ENCODE measurements at regions not wholly inside any gene's neighbourhood (a gene's known extent, or its start where the extent isn't known, plus 50 kb on each side); places are given as distances from the start of the nearest gene placed in this dataset.

- peak; percentile 79 for DNase-seq (ENCODE audit: low spot score)
Observed at GRCh38 chr19:28883241-28883693, 329.7 kb downstream of the UQCRFS1 start.

- DNase-seq (ENCODE audit: low spot score), result no peak
Observed at GRCh38 chr19:28882818-28883217, 330.1 kb downstream of the UQCRFS1 start.

DNA sequence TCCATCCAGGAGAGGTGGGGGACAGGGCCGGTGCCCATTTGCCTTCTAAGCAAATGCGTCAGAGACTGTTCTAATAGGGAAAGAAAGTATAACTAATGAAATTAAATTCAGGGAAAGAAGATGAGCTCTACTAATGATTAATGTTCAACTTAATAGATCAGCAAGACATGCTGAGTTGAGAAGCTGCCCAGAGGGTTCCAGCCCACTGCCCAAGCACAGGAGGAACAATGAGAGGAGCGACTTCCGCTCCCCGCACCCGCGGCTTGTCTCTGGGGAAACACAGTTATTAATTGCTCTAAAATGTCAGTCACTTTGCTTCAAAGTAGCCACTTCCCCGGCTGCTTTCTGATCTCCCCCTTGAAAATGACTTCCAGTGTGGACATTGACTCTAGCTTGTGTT is 331.3 kb downstream of the UQCRFS1 start:
- DNase-seq (ENCODE audit: low spot score), result no peak

- no peak for DNase-seq (ENCODE audit: low spot score)
Observed at GRCh38 chr19:28880735-28881401, 332.1 kb downstream of the UQCRFS1 start.

DNA sequence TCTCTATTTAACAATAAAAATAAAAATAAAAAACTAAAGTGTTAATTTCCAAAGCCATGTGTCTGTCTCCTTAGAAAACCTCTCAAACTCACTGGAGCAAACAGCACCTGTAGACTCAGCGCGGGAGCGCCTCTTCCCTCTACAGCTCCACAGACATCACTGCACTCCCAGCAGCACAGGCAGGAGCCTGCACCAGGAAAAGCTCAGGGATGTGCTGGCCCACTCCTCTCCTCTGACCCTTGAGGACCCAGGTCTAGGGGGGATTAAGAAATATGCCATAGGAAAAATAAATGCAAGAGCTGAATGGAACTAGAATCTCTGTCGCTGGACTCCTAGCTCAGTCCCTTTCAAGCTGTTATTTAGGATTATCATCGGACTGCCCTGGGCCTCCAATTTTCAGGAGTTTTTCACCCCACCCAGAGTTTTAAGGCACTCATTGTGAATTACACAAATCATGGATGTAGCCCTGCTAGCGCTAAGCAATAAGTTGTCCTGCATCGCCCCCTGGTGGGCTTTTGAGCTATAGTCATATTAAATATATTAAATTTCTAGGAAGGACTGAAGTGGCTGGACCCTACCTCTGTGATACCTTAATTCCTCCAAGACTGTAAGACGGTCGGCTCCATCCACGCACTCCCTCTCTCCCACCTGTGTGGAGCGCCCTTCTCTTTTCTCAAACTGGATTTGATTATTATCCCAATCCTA is 333.9 kb downstream of the UQCRFS1 start:
- peak; percentile 69 for DNase-seq (ENCODE audit: low spot score)

GRCh38 chr19:28876609-28877123 is 336.3 kb downstream of the UQCRFS1 start:
- no peak for DNase-seq (ENCODE audit: low spot score)

DNA sequence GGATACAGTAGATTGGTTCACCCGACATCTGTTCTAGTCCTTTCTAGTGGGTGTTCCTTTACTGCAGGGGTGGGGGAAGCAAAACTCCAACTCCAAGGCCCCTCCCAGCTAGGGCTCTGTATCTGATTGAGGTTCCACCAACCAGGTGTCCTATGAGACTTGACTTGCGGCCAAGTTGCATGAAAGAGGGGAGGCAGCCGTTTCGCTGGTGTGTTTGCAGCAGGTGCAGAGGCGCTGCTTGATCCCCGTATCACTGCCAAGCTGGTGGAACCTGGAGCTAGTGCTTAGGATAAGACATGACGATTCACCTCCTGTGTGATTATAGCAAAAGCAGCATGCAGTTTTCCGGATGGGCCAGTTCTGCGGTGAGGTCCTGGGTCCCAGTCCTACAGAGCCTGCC is 338.2 kb downstream of the UQCRFS1 start:
- DNase-seq (ENCODE audit: low spot score), result no peak

- no peak for DNase-seq (ENCODE audit: low spot score)
Observed at GRCh38 chr19:28873301-28873700, 339.6 kb downstream of the UQCRFS1 start.

GRCh38 chr19:28871099-28871725 is 341.7 kb downstream of the UQCRFS1 start:
- no peak for DNase-seq (ENCODE audit: low spot score)

DNA sequence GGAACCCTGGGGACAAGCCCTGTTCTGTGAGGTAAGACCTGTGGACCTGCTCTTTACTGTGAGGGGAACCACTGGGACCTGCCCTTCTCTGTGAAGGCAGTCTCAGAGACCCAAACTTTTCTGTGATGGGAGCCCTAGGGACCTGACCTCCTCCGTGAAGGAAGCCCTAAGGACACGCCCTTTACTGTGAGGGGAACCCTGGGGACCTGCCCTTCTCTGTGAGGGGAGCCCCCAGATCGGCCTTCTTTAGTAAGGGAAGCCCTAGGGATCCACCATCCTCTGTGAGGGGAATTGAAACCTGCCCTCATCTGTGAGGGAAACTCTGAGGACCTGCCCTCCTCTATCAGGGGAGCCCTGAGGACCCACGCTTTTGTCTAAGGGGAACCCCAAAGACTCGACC is 343.5 kb downstream of the UQCRFS1 start:
- DNase-seq (ENCODE audit: low spot score), result no peak

DNA sequence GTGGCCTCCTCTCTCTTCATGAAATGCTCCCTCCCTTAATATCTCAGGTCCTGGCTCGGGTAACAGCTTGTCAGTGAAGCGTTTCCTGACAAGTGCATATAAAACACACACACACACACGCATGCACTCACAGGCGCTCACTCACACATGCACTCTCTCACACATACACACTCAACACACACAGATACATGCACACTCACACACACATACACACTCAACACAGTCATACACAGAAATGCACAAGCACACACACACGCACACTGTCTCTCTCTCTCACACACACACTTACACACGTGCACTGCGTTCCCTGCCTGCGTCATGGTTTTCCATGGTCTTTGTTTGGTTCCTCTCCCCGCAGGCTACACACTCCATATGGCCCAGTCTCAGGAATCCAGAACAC is 344.1 kb downstream of the UQCRFS1 start:
- no peak for DNase-seq (ENCODE audit: low spot score)

- no peak for DNase-seq (ENCODE audit: low spot score)
Observed at GRCh38 chr19:28867978-28868377, 345.0 kb downstream of the UQCRFS1 start.

DNA sequence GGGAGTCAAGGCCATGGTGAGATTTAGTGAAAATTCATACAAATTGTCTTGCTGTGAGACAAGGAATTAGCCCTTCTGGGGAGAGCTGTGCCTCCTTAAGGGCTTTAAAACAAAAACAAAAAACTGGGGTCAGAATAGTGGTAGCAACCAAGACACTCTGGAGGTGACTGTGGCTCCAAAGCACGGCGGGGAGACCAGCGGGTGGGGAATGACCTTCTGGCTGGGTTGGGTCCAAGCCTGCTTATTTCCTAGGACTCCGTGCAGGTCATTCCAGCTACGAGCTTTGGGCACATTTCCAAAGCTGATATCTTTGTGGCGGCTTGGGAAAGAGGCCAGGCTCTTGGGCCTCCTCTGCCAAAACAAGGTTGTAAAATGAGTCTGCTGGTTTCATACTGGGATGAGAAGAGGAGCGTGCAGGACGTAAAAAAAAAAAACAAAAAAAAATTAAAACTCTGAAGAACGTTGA is 348.3 kb downstream of the UQCRFS1 start:
- no peak for DNase-seq (ENCODE audit: low spot score)

DNA sequence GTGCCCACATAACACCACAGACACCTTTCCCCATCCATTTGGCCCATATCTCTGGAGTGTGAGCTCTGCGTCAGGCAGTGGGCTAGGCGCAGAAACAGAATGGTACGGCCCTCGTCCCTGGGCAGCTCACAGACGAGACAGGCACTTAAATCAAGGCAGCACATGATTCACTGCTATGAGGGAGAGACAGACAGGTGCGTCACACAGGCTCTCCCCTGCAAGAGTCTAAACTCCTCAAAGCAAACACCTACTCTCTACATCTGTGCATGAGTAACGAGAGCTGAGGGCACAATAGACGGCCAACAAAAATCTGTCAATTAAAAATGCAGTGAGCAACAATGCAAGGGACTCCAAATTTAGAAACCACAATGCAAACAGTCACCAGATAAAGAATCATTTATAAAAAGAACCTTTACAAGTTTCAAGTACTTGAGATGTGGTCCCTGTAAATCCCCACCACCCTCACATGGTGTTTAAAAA is 348.9 kb downstream of the UQCRFS1 start:
- no peak for DNase-seq (ENCODE audit: low spot score)

- DNase-seq (ENCODE audit: low spot score), result no peak
Observed at GRCh38 chr19:28862238-28862637, 350.7 kb downstream of the UQCRFS1 start.

DNA sequence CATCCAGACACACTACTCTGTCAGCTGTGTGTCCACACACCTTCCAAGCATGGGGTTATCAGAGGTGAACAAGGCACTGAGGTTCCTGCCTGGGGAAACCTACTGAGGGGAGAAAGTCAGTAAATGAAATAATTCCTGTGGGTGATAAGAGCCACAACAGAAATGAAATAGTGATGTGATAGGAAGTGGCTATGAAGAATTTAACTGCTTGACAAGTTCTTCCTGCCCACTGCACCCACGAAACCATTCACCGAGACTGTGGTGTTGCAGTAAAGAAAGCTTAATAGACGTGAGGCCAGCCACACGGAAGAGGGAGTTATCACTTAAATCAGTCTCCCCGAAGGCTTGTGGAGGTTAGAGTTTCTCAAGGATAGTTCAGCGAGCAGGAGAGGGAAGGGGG is 353.1 kb downstream of the UQCRFS1 start:
- no peak for DNase-seq (ENCODE audit: low spot score)

GRCh38 chr19:28858933-28859332 is 354.0 kb downstream of the UQCRFS1 start:
- no peak for DNase-seq (ENCODE audit: low spot score)

- DNase-seq (ENCODE audit: low spot score), result no peak
Observed at GRCh38 chr19:28857967-28858366, 355.0 kb downstream of the UQCRFS1 start.

- no peak for DNase-seq (ENCODE audit: low spot score)
Observed at GRCh38 chr19:28855216-28855615, 357.7 kb downstream of the UQCRFS1 start.

DNA sequence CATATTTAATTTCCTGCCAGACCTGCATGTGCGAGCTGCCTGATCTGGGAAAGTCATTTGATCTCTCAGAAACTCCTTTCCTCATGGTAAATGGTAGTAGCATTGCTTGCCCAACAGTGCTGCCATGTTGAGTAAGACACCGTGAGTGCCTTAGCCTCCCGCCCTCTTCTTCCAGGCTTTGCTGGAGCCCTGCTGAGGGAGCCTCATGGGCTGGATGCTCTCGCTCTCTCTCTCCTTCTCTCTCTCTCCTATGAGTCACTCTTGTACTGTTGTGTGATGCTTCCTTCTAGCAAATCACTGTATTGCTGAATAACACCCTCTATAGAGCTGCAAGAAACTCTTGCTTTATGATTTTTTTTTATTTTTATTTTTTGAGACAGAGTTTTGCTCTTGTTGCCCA is 365.5 kb downstream of the UQCRFS1 start:
- no peak for DNase-seq (ENCODE audit: low spot score)

- no peak for DNase-seq (ENCODE audit: low spot score)
Observed at GRCh38 chr19:28846094-28846812, 366.7 kb downstream of the UQCRFS1 start.
